GM06990 (cell line): ENCODE measurements at regions not wholly inside any gene's neighbourhood (a gene's known extent, or its start where the extent isn't known, plus 50 kb on each side); places are given as distances from the start of the nearest gene placed in this dataset.

Experiments
- DNase-seq: peaks from one replicate; pipeline ENCODE4 v3.0.0-alpha.2; 2011; ENCODE audit not compliant: insufficient read length; ENCODE audit errors: extremely low read depth
- H3K27me3 ChIP-seq: replicated peaks from 2 replicates; pipeline ENCODE4 v1.6.0; 2011; ENCODE audit warnings: low read length; ENCODE audit not compliant: control insufficient read depth, insufficient read depth
- H3K36me3 ChIP-seq: 2 replicates; pipeline ENCODE4 v1.5.1; 2011; ENCODE audit warnings: low read length; ENCODE audit not compliant: control insufficient read depth, insufficient read depth
- H3K4me3 ChIP-seq: replicated peaks from 2 replicates; pipeline ENCODE4 v1.5.1; 2011; ENCODE audit warnings: low read depth, mild to moderate bottlenecking, control low read depth, low read length
- TF ChIP-seq, protein P1 (sequence below): IDR thresholded peaks from 2 replicates; pipeline ENCODE4 v1.5.1; 2011; ENCODE audit warnings: low read length, control low read depth, mild to moderate bottlenecking, inconsistent platforms; ENCODE audit not compliant: insufficient read depth, poor library complexity, severe bottlenecking

DNA sequence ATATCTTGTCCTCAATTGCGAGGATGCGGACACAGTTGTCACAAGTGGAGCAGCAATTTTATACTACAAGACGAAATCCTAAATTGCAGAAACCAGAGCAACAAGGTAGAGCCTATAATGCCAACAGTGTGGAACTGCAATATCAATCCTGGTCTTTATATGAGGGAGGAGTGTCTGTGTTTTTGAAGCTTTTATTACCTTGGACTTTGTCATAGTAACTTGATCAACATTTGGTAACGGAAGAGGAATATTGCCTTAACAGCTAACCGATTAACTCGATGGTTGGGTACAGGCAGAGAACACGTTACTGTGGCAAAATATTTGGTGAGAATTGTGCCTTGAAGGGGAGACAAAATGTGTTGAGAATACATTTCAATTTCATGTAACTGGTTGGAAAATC, 661.5 kb downstream of the FGF9 start:
- no peak for DNase-seq
- Histone ChIP-seq H3K36me3 (no peaks in the 10 kb centered on the region), H3K4me3 (no peak overlapping the region), H3K27me3 (no peaks in the 10 kb centered on the region)
- TF ChIP-seq, protein P1, sequence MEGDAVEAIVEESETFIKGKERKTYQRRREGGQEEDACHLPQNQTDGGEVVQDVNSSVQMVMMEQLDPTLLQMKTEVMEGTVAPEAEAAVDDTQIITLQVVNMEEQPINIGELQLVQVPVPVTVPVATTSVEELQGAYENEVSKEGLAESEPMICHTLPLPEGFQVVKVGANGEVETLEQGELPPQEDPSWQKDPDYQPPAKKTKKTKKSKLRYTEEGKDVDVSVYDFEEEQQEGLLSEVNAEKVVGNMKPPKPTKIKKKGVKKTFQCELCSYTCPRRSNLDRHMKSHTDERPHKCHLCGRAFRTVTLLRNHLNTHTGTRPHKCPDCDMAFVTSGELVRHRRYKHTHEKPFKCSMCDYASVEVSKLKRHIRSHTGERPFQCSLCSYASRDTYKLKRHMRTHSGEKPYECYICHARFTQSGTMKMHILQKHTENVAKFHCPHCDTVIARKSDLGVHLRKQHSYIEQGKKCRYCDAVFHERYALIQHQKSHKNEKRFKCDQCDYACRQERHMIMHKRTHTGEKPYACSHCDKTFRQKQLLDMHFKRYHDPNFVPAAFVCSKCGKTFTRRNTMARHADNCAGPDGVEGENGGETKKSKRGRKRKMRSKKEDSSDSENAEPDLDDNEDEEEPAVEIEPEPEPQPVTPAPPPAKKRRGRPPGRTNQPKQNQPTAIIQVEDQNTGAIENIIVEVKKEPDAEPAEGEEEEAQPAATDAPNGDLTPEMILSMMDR = no peak

DNA sequence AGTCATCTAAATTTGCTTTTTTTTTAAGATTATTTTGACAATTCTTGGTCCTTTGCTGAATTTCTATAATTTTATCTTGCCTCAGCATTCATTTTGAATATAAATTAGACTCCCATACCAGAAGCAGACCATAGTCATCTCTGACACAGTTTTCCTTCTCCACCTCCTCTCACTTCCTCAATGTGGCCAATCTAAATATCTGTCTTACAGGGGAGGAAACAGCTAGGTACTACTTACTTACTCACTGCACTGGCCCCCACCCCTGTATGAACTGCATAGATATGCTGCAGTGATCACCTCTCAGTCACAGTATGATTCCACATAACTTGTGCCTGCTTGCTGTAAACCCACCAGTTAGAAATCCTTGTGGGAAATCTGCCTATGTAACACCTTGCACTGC, 665.6 kb downstream of the FGF9 start:
- Histone ChIP-seq H3K4me3 (no peak overlapping the region), H3K27me3 (no peaks in the 10 kb centered on the region), H3K36me3 (no peaks in the 10 kb centered on the region)
- DNase-seq = no peak
- TF ChIP-seq, protein P1 = no peak

DNA sequence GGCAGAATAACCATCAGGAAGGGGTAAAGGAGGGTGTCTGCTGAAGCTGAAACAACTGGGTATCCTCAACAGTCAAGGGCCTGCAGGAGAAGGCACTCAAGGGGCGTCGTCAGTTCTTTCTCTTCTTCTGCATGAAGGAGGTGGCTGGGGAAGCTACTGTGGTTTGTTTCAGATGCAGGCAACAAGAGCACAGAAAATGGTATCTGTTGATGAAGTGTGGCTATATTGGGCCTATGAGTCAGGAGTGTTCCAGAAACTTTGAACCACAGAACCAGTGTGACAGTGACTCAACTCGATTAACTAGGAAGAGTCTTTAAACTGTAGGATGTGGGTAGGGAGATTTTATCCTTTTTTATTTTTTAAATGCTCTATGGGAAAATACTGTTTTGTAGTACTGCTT, 686.3 kb downstream of the FGF9 start:
- H3K4me3 ChIP-seq = no peak overlapping the region
- H3K36me3 ChIP-seq = no peaks in the 10 kb centered on the region
- TF ChIP-seq, protein P1 = no peak
- H3K27me3 ChIP-seq = no peaks in the 10 kb centered on the region
- DNase-seq = no peak

DNA sequence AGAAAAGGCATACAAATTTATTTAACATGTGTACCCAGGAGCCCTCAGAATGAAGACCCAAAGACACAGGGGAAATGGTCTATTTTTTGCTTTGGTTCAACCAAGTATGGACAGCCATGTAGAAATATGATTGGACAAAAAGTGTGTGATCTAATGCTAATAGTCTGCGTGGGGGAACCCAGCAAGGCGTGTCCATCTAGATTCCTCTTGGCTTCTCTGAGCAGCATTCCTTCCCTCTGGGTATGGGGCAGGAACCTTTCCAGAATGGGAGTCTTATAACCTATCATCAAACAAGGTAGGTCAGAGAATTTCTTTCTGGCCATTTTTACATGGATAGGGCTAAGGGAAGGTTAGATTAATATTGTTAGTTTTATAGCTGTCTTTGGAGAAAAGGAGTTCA, 698.2 kb downstream of the FGF9 start:
- no peak for DNase-seq
- TF ChIP-seq, protein P1 = no peak
- no peaks in the 10 kb centered on the region for H3K36me3 ChIP-seq
- no peaks in the 10 kb centered on the region for H3K27me3 ChIP-seq
- no peak overlapping the region for H3K4me3 ChIP-seq

DNA sequence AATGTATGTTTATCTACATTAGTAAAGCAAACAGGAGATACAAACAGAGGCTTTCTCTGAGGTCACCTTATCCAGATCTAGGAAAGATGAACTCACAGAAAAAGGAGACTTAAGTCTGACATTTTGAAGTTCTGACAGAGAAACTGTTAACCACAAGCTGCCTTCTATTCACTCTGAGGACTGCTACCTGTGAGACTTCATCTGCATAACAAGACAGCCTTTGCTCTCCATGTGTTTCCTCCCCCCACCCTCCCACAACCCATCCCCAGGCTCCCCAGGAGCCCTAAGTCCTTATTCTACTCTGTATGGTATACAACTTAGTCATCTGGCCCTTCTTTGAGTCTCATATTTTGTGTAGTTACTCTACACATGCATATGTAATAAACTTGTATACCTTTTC, 699.0 kb downstream of the FGF9 start:
- Histone ChIP-seq H3K27me3 (no peaks in the 10 kb centered on the region), H3K36me3 (no peaks in the 10 kb centered on the region), H3K4me3 (no peak overlapping the region)
- no peak for DNase-seq
- TF ChIP-seq, protein P1 = no peak

DNA sequence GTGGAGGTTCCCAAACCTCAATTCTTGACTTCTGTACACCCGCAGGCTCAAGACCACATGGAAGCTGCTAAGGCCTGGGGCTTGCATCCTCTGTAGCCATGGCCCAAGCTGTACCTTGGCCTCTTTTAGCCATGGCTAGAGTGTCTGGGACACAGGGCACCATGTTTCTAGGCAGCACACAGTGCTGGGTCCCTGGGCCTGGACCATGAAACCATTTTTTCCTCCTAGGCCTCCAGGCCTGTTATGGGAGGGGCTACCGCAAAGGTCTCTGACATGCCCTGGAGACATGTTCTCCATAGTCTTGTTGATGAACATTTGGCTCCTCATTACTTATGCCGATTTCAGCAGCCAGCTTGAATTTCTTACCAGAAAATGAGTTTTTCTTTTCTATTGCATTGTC, 701.4 kb downstream of the FGF9 start:
- TF ChIP-seq, protein P1 = no peak
- DNase-seq = no peak
- H3K36me3 ChIP-seq = no peaks in the 10 kb centered on the region
- H3K4me3 ChIP-seq = no peak overlapping the region
- H3K27me3 ChIP-seq = no peaks in the 10 kb centered on the region
